NCI-H2029 (cell line): ENCODE measurements at regions not wholly inside any gene's neighbourhood (a gene's known extent, or its start where the extent isn't known, plus 50 kb on each side); places are given as distances from the start of the nearest gene placed in this dataset.

Source experiments
- DNase-seq: peaks from one replicate; lab custom pipeline; 2025; lab: John Stamatoyannopoulos, UW

GRCh38 chr1:72649211-72649888, 367.0 kb upstream of the NEGR1 start:
- DNase-seq, result no peak

- no peak for DNase-seq
Observed at GRCh38 chr1:72648465-72648864, 366.1 kb upstream of the NEGR1 start.

GRCh38 chr1:72643142-72643541, 360.8 kb upstream of the NEGR1 start:
- no peak for DNase-seq

GRCh38 chr1:72637593-72637992, 355.3 kb upstream of the NEGR1 start:
- DNase-seq, result no peak

GRCh38 chr1:72636631-72637030, 354.3 kb upstream of the NEGR1 start:
- DNase-seq, result peak; percentile 88

GRCh38 chr1:72635719-72636118, 353.4 kb upstream of the NEGR1 start:
- DNase-seq, result peak; percentile 45

GRCh38 chr1:72634946-72635345, 352.6 kb upstream of the NEGR1 start:
- peak; percentile 24 for DNase-seq

GRCh38 chr1:72631449-72631848, 349.1 kb upstream of the NEGR1 start:
- no peak for DNase-seq

- peak; percentile 54 for DNase-seq
Observed at GRCh38 chr1:72623299-72623708, 341.0 kb upstream of the NEGR1 start.

- no peak for DNase-seq
Observed at GRCh38 chr1:72620453-72620852, 338.1 kb upstream of the NEGR1 start.

- no peak for DNase-seq
Observed at GRCh38 chr1:72606216-72606810, 324.0 kb upstream of the NEGR1 start.

- no peak for DNase-seq
Observed at GRCh38 chr1:72601035-72601674, 318.8 kb upstream of the NEGR1 start.

GRCh38 chr1:72586023-72586685, 303.8 kb upstream of the NEGR1 start:
- DNase-seq, result no peak

- no peak for DNase-seq
Observed at GRCh38 chr1:72579629-72580028, 297.3 kb upstream of the NEGR1 start.

GRCh38 chr1:72570815-72571214, 288.5 kb upstream of the NEGR1 start:
- DNase-seq, result no peak

GRCh38 chr1:72568113-72568512, 285.8 kb upstream of the NEGR1 start:
- DNase-seq, result no peak

- DNase-seq, result peak; percentile 19
Observed at GRCh38 chr1:72567521-72567920, 285.2 kb upstream of the NEGR1 start.

- no peak for DNase-seq
Observed at GRCh38 chr1:72564749-72565148, 282.4 kb upstream of the NEGR1 start.

- no peak for DNase-seq
Observed at GRCh38 chr1:72557446-72558049, 275.2 kb upstream of the NEGR1 start.

GRCh38 chr1:72547412-72547811, 265.1 kb upstream of the NEGR1 start:
- DNase-seq, result no peak

- no peak for DNase-seq
Observed at GRCh38 chr1:72540674-72541073, 258.3 kb upstream of the NEGR1 start.

GRCh38 chr1:72535470-72535869, 253.1 kb upstream of the NEGR1 start:
- DNase-seq, result no peak

- no peak for DNase-seq
Observed at GRCh38 chr1:72530646-72531045, 248.3 kb upstream of the NEGR1 start.
